A549 (cell line): ENCODE measurements at regions not wholly inside any gene's neighbourhood (a gene's known extent, or its start where the extent isn't known, plus 50 kb on each side); places are given as distances from the start of the nearest gene placed in this dataset.

Source experiments
- EP300 ChIP-seq, 2 experiments: fragments of >200 bp; sonication (Bioruptor Twin); formaldehyde crosslinking; IDR thresholded peaks; 2 replicates in 1 of 2; 3 replicates in 1 of 2; pipeline ENCODE4 v1.6.1; 2016 to 2017
- JUNB ChIP-seq: fragments of >200 bp; sonication (Bioruptor Twin); formaldehyde crosslinking; IDR thresholded peaks from 2 replicates; pipeline ENCODE4 v1.6.1; 2016
- RFX5 ChIP-seq: fragments of 450-650 bp; IDR thresholded peaks from 2 replicates; pipeline ENCODE4 v1.7.1; 2014; ENCODE audit warnings: antibody characterized with exemption, mild to moderate bottlenecking, moderate library complexity
- TF ChIP-seq, protein P1 (sequence below): fragments of >200 bp; sonication (Bioruptor Twin); formaldehyde crosslinking; IDR thresholded peaks from 3 replicates; pipeline ENCODE4 v1.5.1; 2016

GRCh38 chrX:39309018-39309635 is 507.9 kb downstream of the MID1IP1 start:
- TF ChIP-seq JUNB (no peak), RFX5 (no peak), EP300 (IDR thresholded peaks at IDR 0.05) (no peak)
- TF ChIP-seq, protein P1, sequence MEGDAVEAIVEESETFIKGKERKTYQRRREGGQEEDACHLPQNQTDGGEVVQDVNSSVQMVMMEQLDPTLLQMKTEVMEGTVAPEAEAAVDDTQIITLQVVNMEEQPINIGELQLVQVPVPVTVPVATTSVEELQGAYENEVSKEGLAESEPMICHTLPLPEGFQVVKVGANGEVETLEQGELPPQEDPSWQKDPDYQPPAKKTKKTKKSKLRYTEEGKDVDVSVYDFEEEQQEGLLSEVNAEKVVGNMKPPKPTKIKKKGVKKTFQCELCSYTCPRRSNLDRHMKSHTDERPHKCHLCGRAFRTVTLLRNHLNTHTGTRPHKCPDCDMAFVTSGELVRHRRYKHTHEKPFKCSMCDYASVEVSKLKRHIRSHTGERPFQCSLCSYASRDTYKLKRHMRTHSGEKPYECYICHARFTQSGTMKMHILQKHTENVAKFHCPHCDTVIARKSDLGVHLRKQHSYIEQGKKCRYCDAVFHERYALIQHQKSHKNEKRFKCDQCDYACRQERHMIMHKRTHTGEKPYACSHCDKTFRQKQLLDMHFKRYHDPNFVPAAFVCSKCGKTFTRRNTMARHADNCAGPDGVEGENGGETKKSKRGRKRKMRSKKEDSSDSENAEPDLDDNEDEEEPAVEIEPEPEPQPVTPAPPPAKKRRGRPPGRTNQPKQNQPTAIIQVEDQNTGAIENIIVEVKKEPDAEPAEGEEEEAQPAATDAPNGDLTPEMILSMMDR, result no peak
